Neural cell (in vitro differentiated cells): ENCODE measurements at regions not wholly inside any gene's neighbourhood (a gene's known extent, or its start where the extent isn't known, plus 50 kb on each side); places are given as distances from the start of the nearest gene placed in this dataset.

Experiments used
- EP300 ChIP-seq: fragments of 450-650 bp; conservative IDR thresholded peaks from 2 replicates; pipeline ENCODE4 v1.6.1; 2014; ENCODE audit warnings: antibody characterized with exemption, mild to moderate bottlenecking, moderate library complexity; ENCODE audit not compliant: poor library complexity, severe bottlenecking
- EZH2 ChIP-seq: fragments of 200-600, 300-800 bp; shearing (Covaris generic), sonication (generic); IDR thresholded peaks from 2 replicates; pipeline ENCODE4 v1.6.1; 2014; ENCODE audit warnings: antibody characterized with exemption, low read length, borderline replicate concordance, mild to moderate bottlenecking; ENCODE audit not compliant: insufficient read depth, poor library complexity, severe bottlenecking
- MXI1 ChIP-seq: fragments of 450-650 bp; conservative IDR thresholded peaks from 2 replicates; pipeline ENCODE4 v1.6.1; 2014; ENCODE audit warnings: antibody characterized with exemption, mild to moderate bottlenecking; ENCODE audit not compliant: poor library complexity, severe bottlenecking
- POLR2AphosphoS5 ChIP-seq: IDR thresholded peaks from 2 replicates; pipeline ENCODE4 v1.6.1; 2012
- RAD21 ChIP-seq: fragments of 450-650 bp; conservative IDR thresholded peaks from 2 replicates; pipeline ENCODE4 v1.6.1; 2014; ENCODE audit warnings: antibody characterized with exemption, mild to moderate bottlenecking, moderate library complexity
- SMC3 ChIP-seq: fragments of 450-650 bp; conservative IDR thresholded peaks from 2 replicates; pipeline ENCODE4 v1.6.1; 2014; ENCODE audit warnings: antibody characterized with exemption, mild to moderate bottlenecking, moderate library complexity; ENCODE audit not compliant: poor library complexity
- TAF1 ChIP-seq: IDR thresholded peaks from 2 replicates; pipeline ENCODE4 v1.6.1; 2012; ENCODE audit warnings: low read depth
- TF ChIP-seq, protein P1 (sequence below): fragments of 450-650 bp; IDR thresholded peaks from 2 replicates; pipeline ENCODE4 v1.5.1; 2014; ENCODE audit warnings: antibody characterized with exemption, mild to moderate bottlenecking, moderate library complexity; ENCODE audit not compliant: poor library complexity, severe bottlenecking
- TF ChIP-seq, protein P2 (sequence below): IDR thresholded peaks from 2 replicates; pipeline ENCODE4 v1.6.1; 2012; ENCODE audit warnings: borderline replicate concordance

- TF ChIP-seq, protein P1, sequence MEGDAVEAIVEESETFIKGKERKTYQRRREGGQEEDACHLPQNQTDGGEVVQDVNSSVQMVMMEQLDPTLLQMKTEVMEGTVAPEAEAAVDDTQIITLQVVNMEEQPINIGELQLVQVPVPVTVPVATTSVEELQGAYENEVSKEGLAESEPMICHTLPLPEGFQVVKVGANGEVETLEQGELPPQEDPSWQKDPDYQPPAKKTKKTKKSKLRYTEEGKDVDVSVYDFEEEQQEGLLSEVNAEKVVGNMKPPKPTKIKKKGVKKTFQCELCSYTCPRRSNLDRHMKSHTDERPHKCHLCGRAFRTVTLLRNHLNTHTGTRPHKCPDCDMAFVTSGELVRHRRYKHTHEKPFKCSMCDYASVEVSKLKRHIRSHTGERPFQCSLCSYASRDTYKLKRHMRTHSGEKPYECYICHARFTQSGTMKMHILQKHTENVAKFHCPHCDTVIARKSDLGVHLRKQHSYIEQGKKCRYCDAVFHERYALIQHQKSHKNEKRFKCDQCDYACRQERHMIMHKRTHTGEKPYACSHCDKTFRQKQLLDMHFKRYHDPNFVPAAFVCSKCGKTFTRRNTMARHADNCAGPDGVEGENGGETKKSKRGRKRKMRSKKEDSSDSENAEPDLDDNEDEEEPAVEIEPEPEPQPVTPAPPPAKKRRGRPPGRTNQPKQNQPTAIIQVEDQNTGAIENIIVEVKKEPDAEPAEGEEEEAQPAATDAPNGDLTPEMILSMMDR: no peak
- TF ChIP-seq EZH2 (no peak), RAD21 (no peak), POLR2AphosphoS5 (no peak), EP300 (no peak), TAF1 (no peak), SMC3 (no peak), MXI1 (no peak)
- TF ChIP-seq, protein P2, sequence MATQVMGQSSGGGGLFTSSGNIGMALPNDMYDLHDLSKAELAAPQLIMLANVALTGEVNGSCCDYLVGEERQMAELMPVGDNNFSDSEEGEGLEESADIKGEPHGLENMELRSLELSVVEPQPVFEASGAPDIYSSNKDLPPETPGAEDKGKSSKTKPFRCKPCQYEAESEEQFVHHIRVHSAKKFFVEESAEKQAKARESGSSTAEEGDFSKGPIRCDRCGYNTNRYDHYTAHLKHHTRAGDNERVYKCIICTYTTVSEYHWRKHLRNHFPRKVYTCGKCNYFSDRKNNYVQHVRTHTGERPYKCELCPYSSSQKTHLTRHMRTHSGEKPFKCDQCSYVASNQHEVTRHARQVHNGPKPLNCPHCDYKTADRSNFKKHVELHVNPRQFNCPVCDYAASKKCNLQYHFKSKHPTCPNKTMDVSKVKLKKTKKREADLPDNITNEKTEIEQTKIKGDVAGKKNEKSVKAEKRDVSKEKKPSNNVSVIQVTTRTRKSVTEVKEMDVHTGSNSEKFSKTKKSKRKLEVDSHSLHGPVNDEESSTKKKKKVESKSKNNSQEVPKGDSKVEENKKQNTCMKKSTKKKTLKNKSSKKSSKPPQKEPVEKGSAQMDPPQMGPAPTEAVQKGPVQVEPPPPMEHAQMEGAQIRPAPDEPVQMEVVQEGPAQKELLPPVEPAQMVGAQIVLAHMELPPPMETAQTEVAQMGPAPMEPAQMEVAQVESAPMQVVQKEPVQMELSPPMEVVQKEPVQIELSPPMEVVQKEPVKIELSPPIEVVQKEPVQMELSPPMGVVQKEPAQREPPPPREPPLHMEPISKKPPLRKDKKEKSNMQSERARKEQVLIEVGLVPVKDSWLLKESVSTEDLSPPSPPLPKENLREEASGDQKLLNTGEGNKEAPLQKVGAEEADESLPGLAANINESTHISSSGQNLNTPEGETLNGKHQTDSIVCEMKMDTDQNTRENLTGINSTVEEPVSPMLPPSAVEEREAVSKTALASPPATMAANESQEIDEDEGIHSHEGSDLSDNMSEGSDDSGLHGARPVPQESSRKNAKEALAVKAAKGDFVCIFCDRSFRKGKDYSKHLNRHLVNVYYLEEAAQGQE: no peak
Observed at GRCh38 chr11:96782632-96783031, 392.8 kb downstream of the JRKL start.
